ENCODE measurements at regions not wholly inside any gene's neighbourhood (a gene's known extent, or its start where the extent isn't known, plus 50 kb on each side); places are given as distances from the start of the nearest gene placed in this dataset.

- TF ChIP-seq ELK4 (IDR thresholded peaks at IDR 0.05; ENCODE audit: borderline replicate concordance, low read depth, low read length) (no peak), YY1 (tag by site-specific recombination; IDR thresholded peaks at IDR 0.05) (no peak), CTCF (tag by site-specific recombination; IDR thresholded peaks at IDR 0.05) (no peak), ZBTB21 (tag by site-specific recombination; IDR thresholded peaks at IDR 0.05) (no peak)
Observed at GRCh38 chr6:68458447-68458846, 176.6 kb upstream of the ADGRB3 start.

Data from HEK293 (cell line).